ENCODE measurements at regions not wholly inside any gene's neighbourhood (a gene's known extent, or its start where the extent isn't known, plus 50 kb on each side); places are given as distances from the start of the nearest gene placed in this dataset.

DNA sequence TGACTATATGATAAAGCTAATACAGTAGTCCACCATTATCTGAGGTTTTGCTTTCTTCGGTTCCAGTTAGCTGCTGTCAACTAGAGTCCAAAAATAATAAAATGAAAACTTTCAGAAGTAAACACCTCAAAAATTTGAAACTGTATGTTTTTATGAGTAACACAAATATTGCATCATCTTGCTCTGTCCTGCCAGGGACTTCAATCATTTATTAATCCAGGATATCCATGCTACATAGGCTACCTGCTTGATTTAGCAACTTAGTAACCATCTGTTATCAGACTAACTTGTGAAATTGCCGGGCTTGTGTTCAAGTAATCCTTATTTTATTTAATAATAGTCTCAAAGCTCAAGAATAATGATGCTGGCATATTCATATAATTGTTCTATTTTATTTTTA, 1537.8 kb upstream of the PABPC4L start:
- no peak overlapping the region for H3K27ac ChIP-seq
- H3K9me3 ChIP-seq (ENCODE audit: control insufficient read depth, low read length): no peaks in the 10 kb centered on the region
- H3K27me3 ChIP-seq (ENCODE audit: control insufficient read depth, insufficient read depth, low read length): no peaks in the 10 kb centered on the region
- no peaks in the 10 kb centered on the region for H3K79me2 ChIP-seq
- no peak overlapping the region for H3K4me3 ChIP-seq (ENCODE audit: low read depth, low read length)
- no peak overlapping the region for H2AFZ ChIP-seq
- H3K4me2 ChIP-seq (ENCODE audit: low read length): no peak overlapping the region
- H3K4me1 ChIP-seq: no peaks in the 10 kb centered on the region
- TF ChIP-seq, protein P1, sequence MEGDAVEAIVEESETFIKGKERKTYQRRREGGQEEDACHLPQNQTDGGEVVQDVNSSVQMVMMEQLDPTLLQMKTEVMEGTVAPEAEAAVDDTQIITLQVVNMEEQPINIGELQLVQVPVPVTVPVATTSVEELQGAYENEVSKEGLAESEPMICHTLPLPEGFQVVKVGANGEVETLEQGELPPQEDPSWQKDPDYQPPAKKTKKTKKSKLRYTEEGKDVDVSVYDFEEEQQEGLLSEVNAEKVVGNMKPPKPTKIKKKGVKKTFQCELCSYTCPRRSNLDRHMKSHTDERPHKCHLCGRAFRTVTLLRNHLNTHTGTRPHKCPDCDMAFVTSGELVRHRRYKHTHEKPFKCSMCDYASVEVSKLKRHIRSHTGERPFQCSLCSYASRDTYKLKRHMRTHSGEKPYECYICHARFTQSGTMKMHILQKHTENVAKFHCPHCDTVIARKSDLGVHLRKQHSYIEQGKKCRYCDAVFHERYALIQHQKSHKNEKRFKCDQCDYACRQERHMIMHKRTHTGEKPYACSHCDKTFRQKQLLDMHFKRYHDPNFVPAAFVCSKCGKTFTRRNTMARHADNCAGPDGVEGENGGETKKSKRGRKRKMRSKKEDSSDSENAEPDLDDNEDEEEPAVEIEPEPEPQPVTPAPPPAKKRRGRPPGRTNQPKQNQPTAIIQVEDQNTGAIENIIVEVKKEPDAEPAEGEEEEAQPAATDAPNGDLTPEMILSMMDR (IDR thresholded peaks at IDR 0.05): no peak
- no peaks in the 10 kb centered on the region for H3K36me3 ChIP-seq (ENCODE audit: control insufficient read depth, insufficient read depth, low read length)
- no peak overlapping the region for H3K9ac ChIP-seq

DNA sequence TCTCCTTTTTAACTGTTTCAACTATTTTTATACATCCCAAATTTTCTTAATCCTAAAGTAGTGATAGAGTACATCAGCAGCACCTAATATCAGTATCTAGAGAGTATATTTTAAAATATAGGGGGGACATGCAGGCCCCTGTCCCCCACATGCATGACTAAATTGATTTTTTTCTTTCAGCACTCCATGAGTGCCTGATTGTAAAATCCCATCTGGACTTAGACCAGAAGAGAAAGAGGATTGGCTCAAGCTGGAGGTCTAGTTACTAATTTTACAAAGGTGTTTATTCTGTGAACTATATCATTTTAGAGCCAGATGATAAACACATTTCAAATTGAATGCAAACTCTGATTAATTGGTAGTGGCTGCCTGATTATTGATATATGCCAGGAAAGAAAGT, 1533.9 kb upstream of the PABPC4L start:
- H3K9me3 ChIP-seq (ENCODE audit: control insufficient read depth, low read length): no peaks in the 10 kb centered on the region
- no peaks in the 10 kb centered on the region for H3K36me3 ChIP-seq (ENCODE audit: control insufficient read depth, insufficient read depth, low read length)
- H3K4me2 ChIP-seq (ENCODE audit: low read length): no peak overlapping the region
- H2AFZ ChIP-seq: no peak overlapping the region
- no peak overlapping the region for H3K4me3 ChIP-seq (ENCODE audit: low read depth, low read length)
- H3K4me1 ChIP-seq: no peaks in the 10 kb centered on the region
- no peaks in the 10 kb centered on the region for H3K27me3 ChIP-seq (ENCODE audit: control insufficient read depth, insufficient read depth, low read length)
- TF ChIP-seq, protein P1 (IDR thresholded peaks at IDR 0.05): no peak
- H3K27ac ChIP-seq: no peak overlapping the region
- no peak overlapping the region for H3K9ac ChIP-seq
- H3K79me2 ChIP-seq: no peaks in the 10 kb centered on the region

DNA sequence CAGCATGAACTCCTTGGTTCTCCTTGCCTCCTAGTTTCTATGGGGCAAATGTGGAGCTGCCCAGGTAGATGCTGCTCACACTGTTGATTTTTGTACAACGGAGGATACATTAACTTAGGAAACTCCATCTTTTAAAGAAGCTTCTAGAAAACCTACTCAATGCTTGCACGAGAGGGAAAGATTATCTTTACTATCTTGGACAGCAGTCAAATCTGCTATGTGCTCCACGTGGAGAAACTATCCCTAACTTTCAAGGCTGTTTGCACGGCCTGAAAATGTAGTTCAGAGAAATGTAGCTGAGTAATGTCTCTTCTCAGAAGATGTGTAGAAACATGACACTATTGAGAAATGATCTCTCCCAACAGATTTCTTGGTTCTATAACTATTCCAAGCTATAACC, 1530.9 kb upstream of the PABPC4L start:
- TF ChIP-seq, protein P1 (IDR thresholded peaks at IDR 0.05): no peak

DNA sequence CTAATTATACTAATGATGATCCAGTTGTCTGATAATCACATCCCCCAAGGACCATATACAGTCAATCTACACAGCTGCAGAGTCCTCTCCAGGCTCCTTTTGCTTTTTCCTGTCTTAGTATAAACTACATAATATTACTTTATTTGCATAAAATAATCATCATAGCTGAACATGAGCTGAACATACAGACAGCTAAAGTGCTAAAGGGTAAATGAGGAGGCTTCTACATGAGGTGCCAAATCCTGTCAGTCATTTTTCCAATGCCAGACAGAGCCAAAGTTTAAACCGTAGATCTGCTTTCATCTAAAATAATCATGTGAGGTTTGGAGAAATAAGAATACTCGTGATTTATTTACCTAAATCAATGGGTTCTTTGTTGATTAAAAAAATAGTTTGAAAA, 1530.1 kb upstream of the PABPC4L start:
- Histone ChIP-seq H3K36me3 (ENCODE audit: control insufficient read depth, insufficient read depth, low read length) (no peaks in the 10 kb centered on the region), H3K27me3 (ENCODE audit: control insufficient read depth, insufficient read depth, low read length) (no peaks in the 10 kb centered on the region), H3K4me2 (ENCODE audit: low read length) (no peak overlapping the region), H3K4me1 (no peaks in the 10 kb centered on the region), H3K9ac (no peak overlapping the region), H3K4me3 (ENCODE audit: low read depth, low read length) (no peak overlapping the region), H3K9me3 (ENCODE audit: control insufficient read depth, low read length) (no peaks in the 10 kb centered on the region), H3K27ac (no peak overlapping the region), H2AFZ (no peak overlapping the region), H3K79me2 (no peaks in the 10 kb centered on the region)
- TF ChIP-seq, protein P1 (IDR thresholded peaks at IDR 0.05): no peak

More for the DNA sequence above, 1530.9 kb upstream of the PABPC4L start:
- H3K27ac ChIP-seq: no peak overlapping the region
- no peaks in the 10 kb centered on the region for H3K36me3 ChIP-seq (ENCODE audit: control insufficient read depth, insufficient read depth, low read length)
- no peak overlapping the region for H3K4me3 ChIP-seq (ENCODE audit: low read depth, low read length)
- H3K79me2 ChIP-seq: no peaks in the 10 kb centered on the region
- H3K9me3 ChIP-seq (ENCODE audit: control insufficient read depth, low read length): no peaks in the 10 kb centered on the region
- no peaks in the 10 kb centered on the region for H3K4me1 ChIP-seq
- H3K4me2 ChIP-seq (ENCODE audit: low read length): no peak overlapping the region
- no peak overlapping the region for H2AFZ ChIP-seq
- no peaks in the 10 kb centered on the region for H3K27me3 ChIP-seq (ENCODE audit: control insufficient read depth, insufficient read depth, low read length)
- no peak overlapping the region for H3K9ac ChIP-seq

DNA sequence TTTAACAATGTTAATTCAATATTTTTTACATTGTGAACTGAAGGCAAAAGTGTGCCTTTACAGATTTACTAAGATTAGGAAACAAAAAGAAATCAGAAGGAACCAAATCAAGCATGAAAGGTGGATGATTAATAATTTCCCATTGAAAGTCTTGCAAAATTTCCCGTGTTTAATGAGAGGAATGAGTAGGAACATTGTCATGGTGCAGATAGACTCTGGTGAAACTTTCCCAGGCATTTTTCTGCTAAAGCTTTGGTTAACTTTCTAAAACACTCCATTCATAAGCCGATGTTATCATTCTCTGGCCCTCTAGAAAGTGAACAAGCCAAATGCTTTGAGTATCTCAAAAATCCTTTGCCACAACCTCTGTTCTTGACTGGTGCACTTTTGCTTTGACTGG, 1522.8 kb upstream of the PABPC4L start:
- H3K79me2 ChIP-seq: no peaks in the 10 kb centered on the region
- H3K36me3 ChIP-seq (ENCODE audit: control insufficient read depth, insufficient read depth, low read length): no peaks in the 10 kb centered on the region
- H3K4me3 ChIP-seq (ENCODE audit: low read depth, low read length): no peak overlapping the region
- H3K9ac ChIP-seq: no peak overlapping the region
- H2AFZ ChIP-seq: no peak overlapping the region
- TF ChIP-seq, protein P1 (IDR thresholded peaks at IDR 0.05): no peak
- no peaks in the 10 kb centered on the region for H3K27me3 ChIP-seq (ENCODE audit: control insufficient read depth, insufficient read depth, low read length)
- no peak overlapping the region for H3K27ac ChIP-seq
- no peaks in the 10 kb centered on the region for H3K9me3 ChIP-seq (ENCODE audit: control insufficient read depth, low read length)
- no peak overlapping the region for H3K4me2 ChIP-seq (ENCODE audit: low read length)
- no peaks in the 10 kb centered on the region for H3K4me1 ChIP-seq

Measured in parathyroid adenoma (tissue), 2 donors.